ENCODE measurements at regions not wholly inside any gene's neighbourhood (a gene's known extent, or its start where the extent isn't known, plus 50 kb on each side); places are given as distances from the start of the nearest gene placed in this dataset.
A peak's percentile ranks its signal among the peaks of the same experiment; 100 is the strongest.
"Not testable (repeated sequence)": the region's sequence is repeated elsewhere in the genome, so short reads cannot be mapped to it uniquely, and the experiment has no call there.

DNA sequence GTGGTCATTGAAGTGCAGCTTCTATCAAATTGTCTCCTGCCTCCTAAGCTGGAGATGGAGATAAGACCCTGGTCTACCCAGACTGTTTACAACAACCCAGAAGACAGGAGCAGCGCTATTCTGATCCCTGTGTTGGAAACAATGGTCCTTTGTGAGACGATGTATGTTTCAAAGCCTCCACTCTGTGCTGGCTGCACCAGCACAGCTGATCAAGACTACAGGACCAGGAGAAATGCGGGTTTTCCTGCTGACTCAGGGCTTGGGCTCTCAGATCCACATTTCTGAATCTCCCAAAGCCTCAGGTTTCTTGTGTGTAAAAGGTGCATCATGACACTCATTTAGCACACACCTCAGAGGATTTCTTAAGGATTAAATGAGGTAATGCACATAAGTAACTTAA lies 92.0 kb downstream of the POU3F3 start:
- Mint-ChIP-seq H3K36me3 (no peaks in the 10 kb centered on the region), H3K4me1 (ENCODE audit: unreplicated experiment) (no peaks in the 10 kb centered on the region), H3K27ac (peak overlapping the region; percentile 21), H3K27me3 (peaks cover 11% of the 10 kb centered on the region), H3K4me3 (no peak overlapping the region), H3K9me3 (no peaks in the 10 kb centered on the region)
- TF ChIP-seq, protein P1, sequence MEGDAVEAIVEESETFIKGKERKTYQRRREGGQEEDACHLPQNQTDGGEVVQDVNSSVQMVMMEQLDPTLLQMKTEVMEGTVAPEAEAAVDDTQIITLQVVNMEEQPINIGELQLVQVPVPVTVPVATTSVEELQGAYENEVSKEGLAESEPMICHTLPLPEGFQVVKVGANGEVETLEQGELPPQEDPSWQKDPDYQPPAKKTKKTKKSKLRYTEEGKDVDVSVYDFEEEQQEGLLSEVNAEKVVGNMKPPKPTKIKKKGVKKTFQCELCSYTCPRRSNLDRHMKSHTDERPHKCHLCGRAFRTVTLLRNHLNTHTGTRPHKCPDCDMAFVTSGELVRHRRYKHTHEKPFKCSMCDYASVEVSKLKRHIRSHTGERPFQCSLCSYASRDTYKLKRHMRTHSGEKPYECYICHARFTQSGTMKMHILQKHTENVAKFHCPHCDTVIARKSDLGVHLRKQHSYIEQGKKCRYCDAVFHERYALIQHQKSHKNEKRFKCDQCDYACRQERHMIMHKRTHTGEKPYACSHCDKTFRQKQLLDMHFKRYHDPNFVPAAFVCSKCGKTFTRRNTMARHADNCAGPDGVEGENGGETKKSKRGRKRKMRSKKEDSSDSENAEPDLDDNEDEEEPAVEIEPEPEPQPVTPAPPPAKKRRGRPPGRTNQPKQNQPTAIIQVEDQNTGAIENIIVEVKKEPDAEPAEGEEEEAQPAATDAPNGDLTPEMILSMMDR (conservative IDR thresholded peaks at IDR 0.05), result no peak
- no peak for DNase-seq (ENCODE audit: extremely low spot score, unreplicated experiment)

DNA sequence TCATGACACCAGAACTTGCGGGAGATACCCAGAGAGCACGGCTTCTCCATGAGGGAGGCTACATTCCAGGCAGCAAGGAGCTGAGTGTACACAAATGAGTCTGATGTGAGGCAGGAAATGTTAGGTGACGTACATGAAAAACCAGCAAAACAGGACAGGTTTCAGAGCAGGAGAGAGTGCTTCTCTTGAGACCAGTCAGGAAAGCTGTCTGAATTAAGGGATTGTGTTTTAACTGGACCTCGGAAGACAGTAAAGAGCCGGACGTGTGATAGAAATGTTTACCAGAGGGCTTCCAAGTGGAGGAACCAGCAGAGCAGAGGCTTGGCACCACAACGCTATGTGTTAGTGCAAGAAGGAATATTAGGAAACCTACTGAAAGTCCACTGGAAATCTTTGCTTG lies 90.4 kb upstream of the MRPS9 start:
- H3K4me1 Mint-ChIP-seq (ENCODE audit: unreplicated experiment); H3K9me3 Mint-ChIP-seq; H3K36me3 Mint-ChIP-seq; DNase-seq (ENCODE audit: extremely low spot score, unreplicated experiment): not testable (repeated sequence)
- Mint-ChIP-seq H3K27me3 (peaks cover 14% of the 10 kb centered on the region), H3K27ac (peak overlapping the region; percentile 91), H3K4me3 (peak overlapping the region; percentile 61)

DNA sequence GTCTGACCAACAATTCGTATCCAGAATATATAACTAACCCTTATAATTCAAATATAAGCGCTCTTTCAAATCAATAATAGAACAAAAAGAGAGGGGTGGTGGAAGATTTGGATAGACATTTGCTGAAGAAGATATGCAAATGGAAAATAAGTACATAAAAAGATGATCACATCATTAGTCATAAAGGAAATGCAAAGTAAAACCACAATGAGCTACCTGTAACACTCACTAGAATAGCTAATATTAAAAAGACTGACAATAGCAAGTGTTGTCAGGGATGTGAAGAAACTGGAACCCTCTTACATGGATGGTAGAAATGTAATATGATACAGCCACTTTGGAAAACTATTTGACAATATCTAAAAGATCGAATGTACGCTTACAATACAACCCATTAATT lies 84.9 kb upstream of the MRPS9 start:
- H3K27me3 Mint-ChIP-seq, result peaks cover 15% of the 10 kb centered on the region

DNA sequence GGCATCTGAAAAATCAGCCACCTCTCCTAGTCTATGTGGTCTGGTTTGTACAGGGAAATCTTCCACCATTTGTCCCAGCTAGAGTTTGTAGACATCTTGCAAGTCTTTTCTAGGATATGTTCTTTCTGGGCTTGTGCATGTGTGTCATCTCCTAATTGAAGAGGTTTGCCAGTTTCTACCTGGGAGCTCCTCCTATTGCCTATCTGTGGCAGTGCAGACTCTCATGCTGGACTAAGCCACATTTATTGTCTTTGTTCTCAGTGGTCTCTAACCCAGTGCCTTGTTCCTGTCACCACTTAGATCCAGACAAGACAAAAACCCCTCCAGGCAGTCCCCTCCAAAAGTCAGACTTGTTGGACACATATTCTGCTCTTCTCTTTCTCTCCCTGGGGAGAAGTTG lies 72.0 kb upstream of the MRPS9 start:
- no peak overlapping the region for H3K4me3 Mint-ChIP-seq
- no peaks in the 10 kb centered on the region for H3K27me3 Mint-ChIP-seq
- no peak overlapping the region for H3K27ac Mint-ChIP-seq
- TF ChIP-seq, protein P1 (conservative IDR thresholded peaks at IDR 0.05), result no peak
- no peaks in the 10 kb centered on the region for H3K36me3 Mint-ChIP-seq
- no peaks in the 10 kb centered on the region for H3K4me1 Mint-ChIP-seq (ENCODE audit: unreplicated experiment)
- H3K9me3 Mint-ChIP-seq, result peaks cover 13% of the 10 kb centered on the region
- DNase-seq (ENCODE audit: extremely low spot score, unreplicated experiment), result no peak

More for the DNA sequence above, 84.9 kb upstream of the MRPS9 start:
- Mint-ChIP-seq H3K27ac (no peak overlapping the region), H3K9me3 (peaks cover under 1% of the 10 kb centered on the region), H3K4me3 (no peak overlapping the region), H3K36me3 (no peaks in the 10 kb centered on the region), H3K4me1 (ENCODE audit: unreplicated experiment) (no peaks in the 10 kb centered on the region)
- no peak for DNase-seq (ENCODE audit: extremely low spot score, unreplicated experiment)
- TF ChIP-seq, protein P1 (conservative IDR thresholded peaks at IDR 0.05), result no peak

DNA sequence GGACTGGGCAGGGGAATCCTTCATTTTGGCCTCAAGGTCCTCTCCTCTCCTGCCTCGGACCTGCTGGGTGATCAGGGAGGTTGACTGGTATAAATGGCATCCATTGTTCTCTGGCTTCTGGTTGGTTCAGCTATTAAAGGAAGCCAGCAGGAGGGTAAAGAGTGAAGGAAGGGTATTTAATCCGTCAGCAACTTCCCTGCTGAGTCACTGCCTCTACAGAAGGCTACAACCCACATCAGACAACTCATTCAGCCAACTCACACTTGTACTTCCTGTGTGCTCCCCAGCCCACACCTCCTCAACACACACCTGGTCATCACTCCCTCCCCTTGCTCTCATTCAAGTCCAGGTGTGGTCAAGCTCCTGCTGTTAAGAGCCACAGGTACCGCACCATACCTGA lies 68.3 kb upstream of the MRPS9 start:
- Mint-ChIP-seq H3K36me3 (no peaks in the 10 kb centered on the region), H3K4me3 (no peak overlapping the region), H3K27me3 (peaks cover 9% of the 10 kb centered on the region), H3K27ac (no peak overlapping the region), H3K4me1 (ENCODE audit: unreplicated experiment) (no peaks in the 10 kb centered on the region), H3K9me3 (peaks cover 4% of the 10 kb centered on the region)
- TF ChIP-seq, protein P1 (conservative IDR thresholded peaks at IDR 0.05), result no peak
- no peak for DNase-seq (ENCODE audit: extremely low spot score, unreplicated experiment)

DNA sequence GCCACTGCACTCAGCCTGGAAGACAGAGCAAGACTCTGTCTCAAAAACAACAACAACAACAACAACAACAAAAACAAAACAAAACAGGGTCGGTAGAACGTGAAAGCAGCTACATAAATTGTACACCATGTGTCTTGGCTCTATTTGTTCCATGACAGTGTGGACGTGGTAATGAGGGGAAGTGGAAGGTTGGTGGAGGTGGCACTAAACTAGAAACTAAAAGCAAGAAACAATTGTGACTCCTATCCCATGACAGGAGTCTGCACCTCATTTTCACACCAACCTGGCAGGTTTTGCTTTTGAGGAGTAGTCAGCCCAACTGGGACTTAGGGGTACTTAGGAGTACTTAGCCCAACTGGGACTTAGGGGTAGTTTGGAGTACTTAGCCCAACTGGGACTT lies 62.5 kb upstream of the MRPS9 start:
- peaks cover 11% of the 10 kb centered on the region for H3K27me3 Mint-ChIP-seq
- H3K9me3 Mint-ChIP-seq, result no peaks in the 10 kb centered on the region
- no peaks in the 10 kb centered on the region for H3K4me1 Mint-ChIP-seq (ENCODE audit: unreplicated experiment)
- H3K36me3 Mint-ChIP-seq, result no peaks in the 10 kb centered on the region
- no peak overlapping the region for H3K27ac Mint-ChIP-seq
- TF ChIP-seq, protein P1 (conservative IDR thresholded peaks at IDR 0.05), result no peak
- no peak for DNase-seq (ENCODE audit: extremely low spot score, unreplicated experiment)
- H3K4me3 Mint-ChIP-seq, result no peak overlapping the region
